GM18498 (cell line): ENCODE measurements at regions not wholly inside any gene's neighbourhood (a gene's known extent, or its start where the extent isn't known, plus 50 kb on each side); places are given as distances from the start of the nearest gene placed in this dataset.
"Not testable (repeated sequence)": the region's sequence is repeated elsewhere in the genome, so short reads cannot be mapped to it uniquely, and the experiment has no call there.

Experiments used
- ATAC-seq: cut with Tn5 transposase; IDR thresholded peaks from one replicate; pipeline ENCODE4 v1.9.1; 2021; ENCODE audit warnings: mild to moderate bottlenecking, moderate library complexity; ENCODE audit not compliant: unreplicated experiment

DNA sequence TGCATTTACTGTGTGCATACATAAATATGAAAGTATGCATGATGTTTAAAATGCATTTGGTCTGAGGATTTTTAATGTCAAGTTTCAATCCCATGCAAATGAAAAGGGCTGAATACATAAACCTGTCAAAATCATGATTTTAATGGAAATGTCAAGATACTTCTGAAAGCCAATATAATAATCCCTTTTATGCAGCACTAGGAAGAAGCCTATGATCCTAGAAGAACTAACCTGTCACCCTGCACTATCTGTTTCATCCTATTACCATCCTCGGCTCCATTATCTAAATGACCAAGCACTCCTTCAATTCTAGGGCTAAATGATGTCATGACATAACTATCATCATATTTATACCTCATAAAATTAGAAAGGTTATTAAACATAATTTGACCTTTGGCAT, 2229.4 kb upstream of the WWC1 start:
- no peak for ATAC-seq

DNA sequence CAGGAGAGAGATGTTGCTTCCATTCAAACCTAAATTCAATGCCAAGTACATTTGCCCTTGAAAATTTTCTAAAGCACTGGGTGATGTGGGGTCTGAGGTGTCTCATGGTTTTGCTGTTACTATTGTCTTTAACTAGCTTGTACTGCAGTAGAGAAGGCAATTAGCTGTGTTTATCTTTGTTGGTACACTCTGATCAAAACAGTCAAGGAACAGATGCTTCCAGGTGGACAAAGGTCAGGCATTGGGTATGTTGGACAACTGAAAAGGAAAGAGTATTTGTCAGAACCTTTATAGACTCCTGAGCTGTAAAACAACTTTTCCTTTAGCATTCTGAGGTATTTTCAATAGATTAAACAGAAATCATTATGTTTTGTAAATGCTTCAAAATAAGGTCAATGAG, 2228.7 kb upstream of the WWC1 start:
- no peak for ATAC-seq

DNA sequence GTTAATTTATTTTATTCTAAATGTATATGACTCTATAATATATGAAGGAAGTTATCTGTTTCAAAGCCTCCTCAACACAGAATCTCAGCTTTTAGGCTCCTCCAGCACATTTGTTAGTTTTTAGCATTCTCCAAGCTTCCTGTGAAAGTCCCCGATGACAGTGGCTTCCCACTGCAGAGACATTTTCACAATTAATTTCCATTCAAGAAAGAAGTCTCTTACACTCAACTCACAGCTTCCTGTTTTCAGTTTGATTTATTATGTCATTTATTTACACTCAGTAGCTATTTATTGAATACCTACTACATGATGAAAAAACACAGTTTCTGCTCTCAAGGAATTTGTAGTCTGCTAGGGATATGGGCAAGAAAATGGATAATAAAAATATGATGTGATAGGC, 2228.2 kb upstream of the WWC1 start:
- ATAC-seq = no peak

DNA sequence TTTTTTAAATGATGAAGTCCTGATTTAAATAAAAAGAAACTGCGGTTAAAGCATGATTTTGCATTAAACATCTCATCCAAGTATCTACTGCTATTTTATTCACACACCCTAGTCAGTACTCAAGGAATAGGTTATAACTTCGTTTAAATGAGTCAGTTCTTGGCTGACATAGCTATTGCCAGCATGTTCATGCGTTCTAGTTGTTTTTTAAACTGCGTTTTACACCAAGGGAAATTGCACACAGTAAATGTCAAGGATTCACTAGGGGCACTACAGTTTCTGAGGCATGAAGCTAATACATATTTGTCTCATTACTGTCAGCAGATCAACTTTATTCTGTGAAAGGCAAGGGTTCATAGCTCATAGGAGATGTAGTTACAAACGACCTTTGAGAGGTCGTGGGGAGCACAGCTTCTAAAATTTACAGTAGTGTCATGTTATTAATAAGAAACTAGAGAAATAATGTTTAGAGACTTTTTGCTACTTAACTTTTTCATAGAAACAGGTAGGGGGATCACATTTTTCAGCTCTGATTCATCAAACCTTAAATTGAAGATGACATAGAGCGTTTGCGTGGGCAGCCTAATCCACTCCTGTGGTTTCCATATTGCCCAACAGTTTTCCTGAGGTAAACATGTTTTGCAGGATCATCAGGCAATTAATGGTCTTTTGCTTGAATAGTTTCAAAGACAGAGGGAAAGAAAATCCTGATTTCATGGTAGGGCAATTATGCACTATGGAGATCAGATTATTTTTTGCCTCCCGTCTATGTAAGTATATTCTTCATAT, 2222.7 kb upstream of the WWC1 start:
- ATAC-seq = no peak

- no peak for ATAC-seq
Observed at GRCh38 chr5:166073901-166074581, 2217.4 kb upstream of the WWC1 start.

DNA sequence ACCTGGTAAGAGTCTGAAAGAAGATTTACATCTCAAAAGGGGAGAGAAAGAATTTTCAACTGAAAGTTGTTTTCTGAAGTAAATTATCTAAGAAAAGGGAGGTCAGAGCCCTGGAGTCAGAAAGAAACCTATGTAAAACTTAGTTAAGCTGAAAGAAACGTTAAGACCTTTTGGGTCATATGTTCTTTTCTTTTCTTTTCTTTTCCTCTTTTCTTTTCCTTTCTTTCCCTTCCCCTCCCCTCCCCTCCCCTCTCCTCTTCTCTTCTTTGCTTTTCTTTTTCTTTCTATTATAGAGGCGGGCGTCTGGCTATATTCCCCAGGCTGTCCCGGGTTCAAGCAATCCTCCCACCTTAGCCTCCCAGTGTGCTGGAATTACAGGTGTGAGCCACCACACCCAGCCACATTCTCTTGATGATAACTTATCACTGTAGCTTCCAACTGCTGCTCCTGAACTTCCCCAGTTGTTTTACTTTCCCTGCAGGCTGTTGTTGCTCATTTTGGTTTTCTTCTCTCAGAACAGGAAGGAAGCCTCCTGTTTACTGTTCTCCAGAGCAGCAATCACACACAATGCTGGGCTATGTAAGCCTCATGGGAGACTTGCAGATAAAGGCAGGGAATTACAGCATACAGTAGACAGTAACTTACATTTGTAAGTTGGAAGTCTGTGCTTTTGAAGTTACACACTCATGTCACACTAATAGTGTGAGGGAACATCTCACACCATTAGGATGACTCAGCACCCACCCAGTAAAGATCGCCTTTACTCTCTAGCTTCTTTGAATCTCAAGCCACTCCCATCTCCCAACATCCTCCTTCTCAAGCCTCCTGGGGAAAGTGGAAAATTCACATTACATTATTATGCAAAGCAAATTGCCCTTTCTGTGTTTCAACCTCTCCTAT, 2216.6 kb upstream of the WWC1 start:
- no peak for ATAC-seq

GRCh38 chr5:166083183-166083959, 2208.1 kb upstream of the WWC1 start:
- ATAC-seq = no peak

DNA sequence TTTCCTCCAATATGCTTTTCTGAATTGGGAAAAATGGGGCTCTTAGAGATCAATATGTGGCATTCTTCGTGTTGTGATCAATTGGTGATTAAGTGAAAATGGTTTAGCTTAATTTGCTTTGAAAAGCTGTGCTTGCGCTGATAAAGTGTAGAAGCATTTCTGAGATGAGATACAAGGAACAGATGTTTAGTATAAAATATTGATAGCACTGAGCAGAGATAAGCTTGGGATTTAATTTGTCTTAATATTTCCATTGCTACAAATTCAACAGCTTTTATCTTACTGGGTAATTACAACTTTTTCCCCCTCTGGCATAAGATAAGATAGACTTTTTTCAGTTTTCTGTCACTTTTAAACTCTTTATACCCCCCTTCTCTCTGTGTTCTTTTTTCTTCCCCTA, 2204.9 kb upstream of the WWC1 start:
- ATAC-seq = no peak

DNA sequence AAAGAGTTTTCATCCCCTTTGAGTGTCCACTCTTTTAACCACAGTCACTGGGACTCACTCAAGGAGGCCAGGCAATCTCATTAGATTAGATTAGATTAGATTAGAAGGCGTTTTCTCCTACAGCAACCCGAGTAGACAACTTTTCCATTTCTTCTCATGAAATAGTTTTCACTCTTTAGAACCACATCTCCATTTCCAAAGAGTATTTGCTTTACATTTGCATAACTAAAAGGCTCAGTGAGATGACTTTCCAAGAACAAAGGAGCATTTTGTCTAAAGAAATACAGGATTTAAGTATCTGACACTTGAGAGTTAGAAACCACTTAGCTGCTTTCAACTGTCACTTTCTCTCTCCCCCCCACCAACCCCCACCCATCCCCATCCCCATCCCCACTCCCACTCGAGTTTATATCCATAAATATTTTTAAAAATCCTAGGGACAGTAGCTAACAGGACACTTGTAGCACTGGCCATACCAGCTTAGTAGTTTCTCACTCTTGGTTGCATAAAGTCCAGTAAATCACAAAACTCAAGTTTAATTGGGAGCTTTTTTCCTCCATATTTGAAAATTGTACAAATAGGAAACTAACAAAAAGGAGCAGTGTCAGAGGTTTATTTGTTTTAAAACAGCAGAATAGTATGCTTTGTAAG, 2202.9 kb upstream of the WWC1 start:
- no peak for ATAC-seq

DNA sequence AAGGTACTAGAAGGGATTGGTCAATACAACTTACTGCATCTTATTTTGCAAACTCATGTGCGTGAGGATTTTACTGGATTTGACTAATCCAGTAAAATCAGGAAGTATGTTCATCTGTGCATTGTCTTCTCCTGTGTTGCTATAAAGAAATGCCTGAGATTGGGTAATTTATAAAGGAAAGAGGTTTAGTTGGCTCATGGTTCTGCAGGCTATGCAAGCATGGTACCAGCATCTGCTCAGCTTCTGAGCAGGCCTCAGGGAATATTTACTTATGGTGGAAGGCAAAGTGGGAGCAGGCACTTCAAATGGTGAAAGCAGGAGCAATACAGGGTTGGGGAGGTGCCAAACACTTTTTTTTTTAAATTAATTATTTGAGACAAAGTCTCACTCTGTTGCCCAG, 2199.5 kb upstream of the WWC1 start:
- ATAC-seq = no peak

- ATAC-seq = no peak
Observed at GRCh38 chr5:166093312-166093711, 2198.1 kb upstream of the WWC1 start.

DNA sequence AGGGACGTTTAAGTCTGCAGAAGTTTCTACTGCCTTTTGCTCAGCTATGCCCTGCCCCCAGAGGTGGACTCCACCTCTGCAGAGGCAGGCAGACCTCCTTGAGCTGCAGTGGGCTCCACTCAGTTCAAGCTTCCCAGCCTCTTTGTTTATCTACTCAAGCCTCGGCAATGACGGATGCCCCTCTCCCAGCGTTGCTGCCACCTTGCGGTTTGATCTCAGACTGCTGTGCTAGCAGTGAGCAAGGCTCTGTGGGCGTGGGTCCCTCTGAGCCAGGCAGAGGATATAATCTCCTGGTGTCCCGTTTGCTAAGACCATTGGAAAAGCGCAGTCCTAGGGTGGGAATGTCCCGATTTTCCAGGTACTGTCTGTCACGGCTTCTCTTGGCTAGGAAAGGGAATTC, 2188.5 kb upstream of the WWC1 start:
- ATAC-seq = no peak

GRCh38 chr5:166111021-166111420, 2180.4 kb upstream of the WWC1 start:
- no peak for ATAC-seq

DNA sequence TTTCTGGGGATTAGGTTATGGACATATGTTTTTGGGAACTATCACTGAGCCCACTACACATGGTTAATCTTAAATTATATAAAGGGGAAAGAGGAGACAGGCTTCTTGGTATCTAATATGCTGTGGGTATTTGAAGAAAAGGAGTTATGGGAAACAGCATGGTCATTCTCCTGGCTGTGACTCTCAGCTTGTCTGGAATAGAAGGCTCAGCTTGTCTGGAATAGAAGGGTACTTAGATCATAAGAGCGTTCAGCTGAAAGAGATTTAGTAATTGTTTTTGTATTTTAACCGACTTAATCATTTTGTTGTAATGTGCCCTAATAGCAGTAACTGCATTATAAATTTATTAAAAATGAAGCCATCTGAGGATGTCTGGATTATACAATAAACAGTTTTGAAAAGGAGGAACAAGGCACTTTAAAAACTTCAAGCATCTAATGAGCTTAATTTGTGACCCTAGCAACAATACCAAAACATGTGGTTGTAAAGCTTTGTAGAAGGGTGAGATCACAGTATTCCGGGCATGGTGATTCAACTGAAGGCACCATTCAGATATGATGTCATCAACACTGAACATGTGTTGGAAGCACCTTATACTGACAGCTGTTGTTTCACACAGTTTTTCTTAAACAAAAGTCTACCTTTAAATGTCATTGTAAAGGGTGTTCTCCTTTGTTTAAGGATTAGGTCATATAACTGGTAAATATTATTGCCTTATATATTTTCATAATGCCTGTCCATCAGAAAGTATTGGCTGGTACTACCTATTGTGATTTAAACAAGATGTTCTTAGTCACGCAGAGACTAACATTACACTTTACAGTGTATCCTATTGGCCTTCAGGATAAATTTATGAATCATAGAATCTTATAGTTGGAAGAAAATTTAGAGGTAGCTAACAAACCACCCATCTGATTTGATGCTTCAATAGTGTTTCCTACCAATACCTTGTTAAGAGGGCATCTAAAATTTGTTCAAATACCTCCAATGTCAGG, 2174.1 kb upstream of the WWC1 start:
- no peak for ATAC-seq

DNA sequence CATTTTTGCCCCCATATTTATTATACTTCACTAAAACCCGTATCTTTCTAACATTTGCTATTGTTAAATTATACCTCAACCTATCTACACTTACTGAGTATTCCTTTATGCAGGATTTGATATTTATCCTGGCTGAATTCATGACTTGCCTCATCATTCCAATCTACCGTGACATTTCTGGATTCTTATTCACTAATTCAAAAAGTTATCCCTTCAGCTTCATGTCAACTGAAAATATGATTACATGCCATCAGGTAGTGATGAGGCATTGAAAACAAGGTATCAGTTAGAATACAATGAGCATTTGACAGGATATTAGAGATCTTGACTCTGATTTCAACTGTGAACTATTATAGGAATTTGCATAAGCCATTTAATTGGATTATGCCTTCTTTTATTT, 2171.9 kb upstream of the WWC1 start:
- ATAC-seq = no peak

- no peak for ATAC-seq
Observed at GRCh38 chr5:166123717-166124116, 2167.7 kb upstream of the WWC1 start.

GRCh38 chr5:166127766-166128570, 2163.5 kb upstream of the WWC1 start:
- no peak for ATAC-seq

GRCh38 chr5:166145107-166145506, 2146.3 kb upstream of the WWC1 start:
- not testable (repeated sequence) for ATAC-seq
